Hematopoietic multipotent progenitor cell treated with erythropoietin and hydrocortisone succinate and interleukin-3 and kit ligand, for 17 days (in vitro differentiated cells): ENCODE measurements at regions not wholly inside any gene's neighbourhood (a gene's known extent, or its start where the extent isn't known, plus 50 kb on each side); places are given as distances from the start of the nearest gene placed in this dataset.
A peak's percentile ranks its signal among the peaks of the same experiment; 100 is the strongest.
"Not testable (repeated sequence)": the region's sequence is repeated elsewhere in the genome, so short reads cannot be mapped to it uniquely, and the experiment has no call there.

Source experiments
- DNase-seq: peaks from one replicate; pipeline ENCODE4 v3.0.0-alpha.2; 2015; ENCODE audit warnings: low spot score

- DNase-seq: no peak
These were observed 78.9 kb upstream of the FLT1 start for GRCh38 chr13:28573595-28574373.

GRCh38 chr13:28572871-28573270 is 77.9 kb upstream of the FLT1 start:
- DNase-seq: no peak

DNA sequence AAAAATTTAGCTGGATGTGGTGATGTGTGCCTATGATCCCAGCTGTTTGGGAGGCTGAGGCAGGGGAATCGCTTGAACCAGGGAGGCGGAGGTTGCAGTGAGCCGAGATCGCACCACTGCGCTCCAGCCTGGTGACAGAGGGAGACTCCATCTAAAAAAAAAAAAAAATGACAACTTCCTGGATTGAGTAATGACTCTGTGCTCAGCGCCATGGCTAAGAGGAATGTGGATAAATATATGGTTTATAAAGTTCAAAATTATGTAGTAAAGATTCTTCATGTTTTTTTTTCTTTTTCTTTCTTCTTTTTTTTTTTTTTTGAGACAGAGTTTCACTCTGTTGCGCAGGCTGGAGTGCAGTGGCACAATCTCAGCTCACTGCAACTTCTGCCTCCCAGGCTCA is 75.4 kb upstream of the FLT1 start:
- DNase-seq: not testable (repeated sequence)

DNA sequence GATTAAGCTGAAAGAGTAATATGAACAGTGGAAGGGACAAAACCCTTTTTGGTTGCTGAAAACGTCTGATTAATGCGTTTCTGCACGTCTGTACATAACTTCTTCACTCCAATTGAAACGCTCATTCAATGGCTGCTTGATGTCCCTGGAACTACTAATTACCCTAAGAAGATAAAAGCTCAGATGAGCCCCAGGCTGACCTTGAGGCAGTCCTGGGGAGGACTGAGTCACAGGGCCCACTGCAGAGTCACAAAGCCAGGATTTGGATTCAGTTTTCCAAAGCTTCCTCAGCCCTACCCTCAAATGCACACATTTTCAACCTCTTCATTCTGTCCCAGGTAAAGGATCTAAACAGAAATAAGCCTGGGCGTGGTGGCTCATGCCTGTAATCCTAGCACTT is 75.0 kb upstream of the FLT1 start:
- DNase-seq: no peak

DNA sequence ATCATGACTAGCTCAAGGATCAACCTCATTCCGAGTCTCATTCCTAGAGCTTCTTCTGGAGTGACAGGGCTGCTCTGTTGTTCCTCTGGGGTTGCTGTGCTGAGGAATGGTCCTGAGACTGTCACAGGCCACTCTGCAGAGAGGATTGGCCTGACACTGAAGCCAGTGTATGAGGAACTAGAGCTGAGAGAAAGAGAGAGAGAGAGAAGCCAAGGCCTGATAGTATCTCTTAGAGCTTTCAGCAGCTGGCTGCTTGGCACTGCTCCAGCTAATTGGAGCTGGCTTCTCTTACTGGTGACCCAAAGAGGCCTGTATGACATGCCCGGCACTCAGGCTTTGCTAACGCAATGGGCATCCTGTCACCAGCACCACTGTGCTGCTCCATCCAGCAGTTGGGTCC is 73.4 kb upstream of the FLT1 start:
- peak; percentile 40 for DNase-seq

DNA sequence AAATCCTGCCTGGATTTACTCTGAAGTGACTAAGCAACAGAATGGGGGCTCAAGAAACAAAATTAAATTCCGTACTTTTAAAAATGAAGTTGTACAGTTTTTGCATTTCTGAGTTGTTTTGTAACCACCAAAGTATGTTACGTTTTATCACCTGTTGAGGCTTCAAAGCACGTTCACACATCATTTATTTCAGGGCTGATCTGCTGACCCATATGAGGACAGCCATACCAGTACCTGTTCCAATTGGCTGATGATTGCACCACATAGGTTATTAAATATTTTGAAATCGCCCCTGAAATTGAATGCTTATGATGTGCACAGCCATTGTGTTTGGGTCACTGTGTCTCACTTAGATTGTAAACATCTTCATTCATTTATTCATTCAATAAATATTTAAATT is 72.0 kb upstream of the FLT1 start:
- DNase-seq: no peak

GRCh38 chr13:28566283-28566682 is 71.4 kb upstream of the FLT1 start:
- DNase-seq: no peak

GRCh38 chr13:28564030-28564429 is 69.1 kb upstream of the FLT1 start:
- no peak for DNase-seq

DNA sequence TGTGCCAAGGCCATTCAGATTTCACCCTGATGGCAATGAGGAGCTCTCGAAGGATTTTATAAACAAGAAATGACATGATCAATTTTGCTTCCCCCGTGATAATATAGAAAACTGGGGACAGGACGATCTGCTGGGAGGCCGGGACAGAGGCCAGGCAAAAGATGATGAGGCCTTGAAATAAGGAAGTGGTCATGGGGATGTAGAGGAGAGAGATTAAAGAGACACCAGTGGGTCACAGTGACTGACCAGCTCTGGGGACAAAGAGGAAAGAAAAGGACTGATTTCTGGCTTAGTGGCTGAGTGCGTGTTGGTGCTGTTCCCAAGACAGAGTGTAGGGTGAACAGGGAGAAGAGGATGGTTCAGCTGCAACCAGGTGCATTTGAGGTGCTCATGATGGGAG is 68.7 kb upstream of the FLT1 start:
- no peak for DNase-seq

DNA sequence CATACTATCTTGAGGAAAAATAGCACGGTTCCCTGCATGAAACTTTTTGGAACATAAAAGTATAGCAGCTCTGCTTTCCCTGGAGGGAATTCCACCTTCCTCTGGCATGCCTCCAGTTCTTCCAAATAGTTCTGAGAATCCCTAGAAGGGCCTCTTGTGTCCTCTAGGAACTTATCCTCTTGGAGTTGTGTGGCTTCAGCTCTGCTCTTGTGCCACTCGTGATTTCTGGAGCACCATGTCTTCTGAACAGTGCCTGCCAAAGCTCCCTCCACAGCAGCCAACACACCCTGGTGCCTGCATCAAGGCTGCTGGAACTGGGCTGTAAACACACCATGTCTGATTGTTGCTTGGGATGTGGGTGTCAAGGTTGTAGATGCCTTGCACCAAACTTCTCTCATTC is 65.7 kb upstream of the FLT1 start:
- DNase-seq: no peak

GRCh38 chr13:28559636-28560259 is 64.8 kb upstream of the FLT1 start:
- no peak for DNase-seq

- no peak for DNase-seq
These were observed 63.6 kb upstream of the FLT1 start for GRCh38 chr13:28558567-28558966.

DNA sequence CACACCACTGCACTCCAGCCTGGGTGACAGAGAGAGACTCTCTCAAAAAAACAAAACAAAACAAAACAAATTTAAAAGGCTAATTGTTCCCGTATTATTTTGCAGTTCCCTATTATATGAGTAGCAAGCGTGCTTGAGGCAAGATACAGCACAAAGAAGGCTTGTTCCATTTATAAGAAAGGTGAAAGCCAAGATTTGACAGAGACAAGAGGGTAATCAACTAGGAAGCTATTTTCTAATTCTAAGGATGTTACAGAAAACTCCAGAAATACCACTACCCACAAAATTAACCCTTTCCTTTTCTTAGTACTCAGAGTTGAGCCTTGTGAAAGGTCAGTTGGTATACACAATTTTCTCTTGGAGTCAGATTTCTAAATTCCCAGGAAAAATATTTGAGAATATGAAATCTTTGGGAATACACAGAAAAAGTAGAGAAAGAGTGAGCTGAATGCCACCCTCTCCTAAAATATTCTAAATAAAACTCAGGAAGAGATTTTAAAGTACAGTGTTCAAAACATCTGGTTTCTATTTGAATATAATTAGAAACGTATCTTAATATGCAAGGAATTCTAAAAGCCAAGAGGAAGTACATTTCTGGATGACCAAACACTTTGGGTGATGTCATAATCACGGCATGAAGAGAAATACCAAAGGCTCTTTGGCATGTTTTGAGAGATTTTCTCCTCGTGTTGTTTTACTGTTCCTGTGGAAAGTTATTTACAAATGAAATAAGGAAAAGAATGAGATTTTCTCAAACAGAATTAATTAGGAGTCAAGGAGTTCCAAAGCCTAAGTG is 63.0 kb upstream of the FLT1 start:
- DNase-seq: no peak

DNA sequence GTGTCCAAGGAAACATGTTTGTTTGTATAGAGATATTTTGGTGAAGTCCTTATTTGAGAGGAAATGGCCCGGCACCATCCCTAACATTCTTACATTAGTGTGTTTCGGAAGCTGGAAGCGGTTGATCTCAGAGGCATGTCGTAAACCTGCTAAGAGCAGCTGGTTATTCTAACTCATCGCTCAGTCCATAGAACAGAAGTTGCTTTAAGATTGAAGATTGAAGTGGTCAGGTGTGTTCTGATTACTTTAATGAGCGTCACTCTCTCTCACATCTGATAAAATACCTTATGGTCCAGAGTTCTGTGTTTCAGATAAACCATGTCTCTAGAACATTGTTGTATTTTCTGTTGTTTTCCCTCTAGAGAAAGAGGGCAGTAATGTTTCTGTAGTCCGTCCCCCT is 60.2 kb upstream of the FLT1 start:
- no peak for DNase-seq

GRCh38 chr13:28553971-28554370 is 59.0 kb upstream of the FLT1 start:
- DNase-seq: no peak

DNA sequence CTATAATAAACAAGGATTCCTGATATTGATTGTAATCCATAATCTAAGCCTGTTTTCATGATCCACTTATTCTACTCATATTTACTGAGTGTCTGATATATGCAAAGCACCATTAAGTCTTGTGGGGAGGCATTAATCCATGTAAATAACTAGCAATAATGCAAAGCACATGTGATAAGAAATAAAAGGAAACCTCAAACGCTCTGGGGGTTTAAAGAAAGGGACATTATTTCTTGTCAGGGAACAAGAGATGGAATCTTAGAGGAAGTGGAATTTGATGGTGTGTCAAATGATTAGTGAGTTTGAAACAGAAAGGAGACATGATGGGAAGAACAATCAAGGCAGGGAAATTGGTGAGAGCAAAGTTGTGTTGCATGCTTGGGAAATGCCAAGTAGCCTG is 57.4 kb upstream of the FLT1 start:
- DNase-seq: no peak

DNA sequence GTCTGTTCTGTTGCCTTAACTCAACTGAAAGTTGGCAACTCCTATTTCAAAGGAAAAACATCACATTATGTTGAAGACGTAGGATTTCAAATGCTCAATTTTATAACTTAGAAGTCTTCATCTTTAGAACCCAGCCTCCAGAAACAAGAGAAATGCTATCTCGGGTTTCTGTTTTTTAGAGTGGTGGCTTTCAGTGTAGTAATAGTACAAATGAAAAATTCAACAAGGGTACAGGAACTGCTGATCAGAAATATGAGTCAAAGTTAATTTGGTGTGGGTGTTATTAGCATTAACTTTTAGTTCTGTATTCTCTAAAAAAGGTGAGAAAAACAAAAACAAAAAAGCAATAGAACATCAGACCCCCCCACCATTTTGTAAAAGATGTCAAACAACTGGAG is 56.6 kb upstream of the FLT1 start:
- DNase-seq: no peak

DNA sequence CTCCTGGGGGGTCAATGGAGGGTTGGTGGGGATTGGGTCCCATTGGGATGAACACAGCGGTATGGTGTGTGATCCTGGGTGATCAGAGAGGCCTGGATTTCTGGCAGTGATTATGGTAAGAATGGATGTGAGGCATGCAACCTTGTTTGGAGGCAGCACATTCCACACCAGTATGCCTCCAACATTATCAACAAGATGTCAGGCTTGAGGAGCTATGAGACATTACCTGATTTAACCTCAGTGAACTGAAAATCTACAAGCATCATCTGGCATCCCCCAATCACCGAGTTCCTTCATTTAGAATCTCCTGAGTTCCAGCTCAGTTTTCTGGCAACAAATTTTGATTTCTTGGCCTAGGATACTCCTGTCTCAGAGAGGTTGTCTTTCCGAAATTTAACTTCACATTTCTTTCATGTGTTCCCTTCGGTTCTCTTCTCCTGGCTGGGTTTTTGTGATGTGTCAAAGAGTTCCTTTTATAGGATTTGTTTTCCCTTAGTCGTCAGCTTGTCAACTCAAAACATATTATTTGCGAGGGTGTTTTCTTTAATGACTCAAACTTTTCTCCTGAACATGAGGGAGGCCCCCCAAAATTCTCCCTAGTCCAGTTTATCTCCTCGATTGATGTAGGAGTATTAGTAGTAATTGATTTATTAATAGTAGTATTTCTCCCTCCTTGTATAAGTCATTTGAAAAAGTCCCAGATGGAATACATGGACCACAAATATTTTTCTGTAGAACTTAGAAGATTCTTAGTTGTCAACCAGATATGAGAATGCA is 56.0 kb upstream of the FLT1 start:
- DNase-seq: no peak

- no peak for DNase-seq
These were observed 55.2 kb upstream of the FLT1 start for GRCh38 chr13:28550091-28550490.

GRCh38 chr13:28548872-28549271 is 53.9 kb upstream of the FLT1 start:
- DNase-seq: no peak

DNA sequence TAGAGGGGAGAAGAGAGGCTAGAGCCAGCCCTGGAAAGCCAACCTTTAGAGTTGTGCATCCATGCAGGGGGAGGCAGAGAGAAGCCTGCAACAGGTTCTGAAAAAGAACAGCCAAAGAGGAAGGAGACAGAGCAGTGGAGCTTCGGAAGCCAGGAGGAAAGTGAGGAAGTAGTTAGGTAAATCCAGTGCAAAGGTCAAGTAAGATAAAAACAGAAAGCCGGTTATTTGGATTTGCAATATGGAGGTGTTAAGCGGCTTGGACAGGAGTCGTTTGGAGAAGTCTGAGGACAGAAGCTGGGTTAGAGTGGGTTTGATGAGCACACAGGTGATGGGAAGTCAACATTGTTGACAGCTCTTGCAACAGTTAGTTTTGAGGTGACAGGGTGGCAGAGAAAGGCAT is 53.5 kb upstream of the FLT1 start:
- DNase-seq: no peak

DNA sequence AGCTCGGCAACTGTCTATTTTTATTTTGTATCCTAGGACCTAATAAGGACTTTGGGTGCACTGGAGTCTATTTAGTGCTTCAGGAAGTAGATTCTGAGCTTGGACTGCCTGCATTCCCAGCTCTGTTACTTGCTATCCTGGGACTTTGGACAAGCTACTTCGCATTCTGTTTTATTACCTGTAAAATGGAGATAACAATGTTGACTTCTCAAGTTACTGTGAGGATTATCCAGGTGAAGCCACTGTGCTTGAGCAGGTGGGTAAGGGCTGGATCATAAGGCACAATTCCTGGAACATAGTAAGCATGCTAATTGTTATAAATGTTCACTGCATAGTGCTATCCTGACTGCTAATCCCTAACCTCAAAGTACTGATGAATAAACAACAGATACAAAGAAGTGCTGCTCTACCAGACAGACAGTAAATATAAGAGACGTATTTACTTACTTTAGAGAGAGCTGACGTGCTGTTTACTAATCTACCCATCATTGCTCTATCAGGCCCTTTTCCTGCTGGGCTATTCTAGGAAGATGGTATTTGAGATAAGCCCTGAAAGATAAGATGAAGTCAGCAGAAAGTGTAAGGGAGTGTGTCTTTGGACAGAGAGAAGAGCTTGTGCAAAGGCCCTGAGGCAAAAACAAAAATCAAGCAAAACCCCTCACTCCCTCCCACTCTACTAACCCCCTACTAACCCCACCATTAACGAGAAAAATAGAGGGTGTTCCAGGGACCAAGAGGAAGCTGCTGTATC is 50.8 kb upstream of the FLT1 start:
- DNase-seq: no peak
